ENCODE measurements at regions not wholly inside any gene's neighbourhood (a gene's known extent, or its start where the extent isn't known, plus 50 kb on each side); places are given as distances from the start of the nearest gene placed in this dataset.

DNA sequence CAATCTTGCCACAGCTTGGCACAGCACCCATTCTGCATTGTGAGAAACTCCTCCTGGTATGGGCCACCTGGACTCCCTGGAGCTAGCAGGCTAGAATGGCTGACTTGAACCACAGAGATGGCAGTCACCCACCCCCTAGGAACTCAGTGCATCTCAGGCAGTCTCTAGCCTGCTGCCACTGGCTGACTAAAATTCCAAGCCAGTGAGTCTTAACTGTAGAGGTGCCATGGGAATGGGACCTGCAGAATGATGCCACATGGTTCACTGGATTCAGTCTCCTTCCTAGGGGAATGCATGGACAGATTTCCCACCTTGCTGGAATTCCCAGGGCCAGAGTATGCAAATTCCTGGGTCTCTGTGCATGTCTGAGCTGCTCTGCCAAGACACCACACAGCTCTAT lies 382.9 kb downstream of the MAN2A1 start (continued):
- TF ChIP-seq EP300 (IDR thresholded peaks at IDR 0.05; ENCODE audit: borderline replicate concordance in 1 of 2, low read depth in 2 of 2, low read length in 2 of 2) = no peak
- no peak for TF ChIP-seq PHF8 (conservative IDR thresholded peaks at IDR 0.05; ENCODE audit: low read depth, low read length)
- no peak for TF ChIP-seq TAF1 (IDR thresholded peaks at IDR 0.05; ENCODE audit: low read depth, low read length)
- no peak for TF ChIP-seq SIX5 (IDR thresholded peaks at IDR 0.05; ENCODE audit: low read depth, low read length)
- no peak for TF ChIP-seq SRF (IDR thresholded peaks at IDR 0.05; ENCODE audit: low read depth, low read length)
- TF ChIP-seq, protein P1, sequence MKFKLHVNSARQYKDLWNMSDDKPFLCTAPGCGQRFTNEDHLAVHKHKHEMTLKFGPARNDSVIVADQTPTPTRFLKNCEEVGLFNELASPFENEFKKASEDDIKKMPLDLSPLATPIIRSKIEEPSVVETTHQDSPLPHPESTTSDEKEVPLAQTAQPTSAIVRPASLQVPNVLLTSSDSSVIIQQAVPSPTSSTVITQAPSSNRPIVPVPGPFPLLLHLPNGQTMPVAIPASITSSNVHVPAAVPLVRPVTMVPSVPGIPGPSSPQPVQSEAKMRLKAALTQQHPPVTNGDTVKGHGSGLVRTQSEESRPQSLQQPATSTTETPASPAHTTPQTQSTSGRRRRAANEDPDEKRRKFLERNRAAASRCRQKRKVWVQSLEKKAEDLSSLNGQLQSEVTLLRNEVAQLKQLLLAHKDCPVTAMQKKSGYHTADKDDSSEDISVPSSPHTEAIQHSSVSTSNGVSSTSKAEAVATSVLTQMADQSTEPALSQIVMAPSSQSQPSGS (IDR thresholded peaks at IDR 0.05; ENCODE audit: low read length) = no peak
- no peak for TF ChIP-seq RXRA (IDR thresholded peaks at IDR 0.05; ENCODE audit: insufficient read depth, low read depth, low read length)
- TF ChIP-seq SIRT6 (IDR thresholded peaks at IDR 0.05; ENCODE audit: low read length) = no peak
- TF ChIP-seq SP2 (IDR thresholded peaks at IDR 0.05; ENCODE audit: low read length) = no peak
- no peak for TF ChIP-seq YY1 (IDR thresholded peaks at IDR 0.05; ENCODE audit: low read depth, low read length)
- no peak for TF ChIP-seq POU5F1 (IDR thresholded peaks at IDR 0.05; ENCODE audit: low read depth, low read length)
- no peak for TF ChIP-seq KDM5A (IDR thresholded peaks at IDR 0.05; ENCODE audit: low read length)
- TF ChIP-seq EGR1 (IDR thresholded peaks at IDR 0.05; ENCODE audit: borderline replicate concordance, low read depth, low read length) = no peak
- no peak for TF ChIP-seq KDM4A (IDR thresholded peaks at IDR 0.05; ENCODE audit: low read depth, low read length, severe bottlenecking)
- no peak for TF ChIP-seq FOSL1 (IDR thresholded peaks at IDR 0.05; ENCODE audit: insufficient read depth, low read depth, low read length)
- no peak for TF ChIP-seq MAFK (IDR thresholded peaks at IDR 0.05; ENCODE audit: low read depth, low read length)
- TF ChIP-seq SUZ12 (IDR thresholded peaks at IDR 0.05; ENCODE audit: low read length) = no peak
